ENCODE measurements at regions not wholly inside any gene's neighbourhood (a gene's known extent, or its start where the extent isn't known, plus 50 kb on each side); places are given as distances from the start of the nearest gene placed in this dataset.

DNA sequence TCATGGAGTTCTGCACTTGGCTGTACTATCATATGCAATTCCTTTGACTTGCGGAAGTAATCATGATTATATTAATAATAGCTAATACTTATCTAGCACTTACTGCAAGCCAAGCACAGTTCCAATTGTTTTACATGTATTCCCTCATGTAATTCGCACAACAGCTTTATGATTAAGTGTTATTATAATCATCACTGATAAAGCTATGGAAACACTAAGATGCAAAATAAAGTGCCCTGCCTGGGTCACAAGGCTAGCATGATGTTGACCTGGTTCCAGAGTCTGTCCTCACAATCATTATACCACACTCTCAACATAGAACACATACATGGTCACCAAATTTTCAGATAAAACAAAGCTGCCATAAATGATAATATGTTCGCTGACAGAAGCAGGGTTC is 234.6 kb downstream of the FMR1NB start:
- no peak overlapping the region for H3K4me2 ChIP-seq
- H3K9me3 ChIP-seq, result no peaks in the 10 kb centered on the region
- CTCF ChIA-PET, result no interaction called here
- H3K4me1 ChIP-seq, result no peaks in the 10 kb centered on the region
- H3K4me3 ChIP-seq, result no peak overlapping the region
- DNase-seq (ENCODE audit: low read depth in 1 of 2, low spot score in 1 of 2), result no peak
- TF ChIP-seq CHD4 (IDR thresholded peaks at IDR 0.05; ENCODE audit: borderline replicate concordance) (no peak), CEBPB (IDR thresholded peaks at IDR 0.05) (no peak), RAD21 (conservative IDR thresholded peaks at IDR 0.05 in 1 of 2, IDR thresholded peaks at IDR 0.05 in 1 of 2) (no peak), FOXS1 (CRISPR knock-in tag; IDR thresholded peaks at IDR 0.05) (no peak)
- 12% methylated on average over 3 of the region's 3 CpGs for WGBS (ENCODE audit: missing lambda C conversion rate)
- no peak for FAIRE-seq
- POLR2A ChIA-PET, result no interaction called here
- ATAC-seq, result no peak
- H3K27ac ChIP-seq, result no peak overlapping the region

DNA sequence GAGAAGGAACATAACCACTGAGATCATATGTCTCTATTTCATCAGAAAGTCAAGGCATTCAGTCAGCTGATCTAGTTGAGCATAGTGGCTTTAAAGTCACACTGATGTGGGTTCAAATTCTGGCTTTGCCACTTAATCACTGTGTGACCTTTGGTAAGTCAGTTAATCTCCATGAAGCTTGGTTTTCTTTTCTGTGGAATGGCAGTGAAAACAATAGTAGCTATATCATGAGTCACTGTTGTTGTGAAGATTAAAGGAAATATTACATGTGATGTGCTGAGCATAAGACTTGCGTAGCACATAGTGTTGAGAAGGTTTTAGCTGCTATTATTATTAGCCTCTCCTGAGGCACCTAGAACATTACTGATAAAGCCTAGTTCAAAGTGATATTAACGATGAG is 242.2 kb downstream of the FMR1NB start:
- no peak overlapping the region for H3K4me2 ChIP-seq
- no peak overlapping the region for H3K27ac ChIP-seq
- H3K9me3 ChIP-seq, result no peaks in the 10 kb centered on the region
- DNase-seq (ENCODE audit: low read depth in 1 of 2, low spot score in 1 of 2), result no peak
- no peak overlapping the region for H3K4me3 ChIP-seq
- WGBS (ENCODE audit: missing lambda C conversion rate), result 6% methylated on average over 2 of the region's 2 CpGs
- peak; percentile 77 for FAIRE-seq
- POLR2A ChIA-PET, result no interaction called here
- H3K4me1 ChIP-seq, result no peaks in the 10 kb centered on the region
- CTCF ChIA-PET, result no interaction called here
- ATAC-seq, result no peak
- TF ChIP-seq SMC3 (IDR thresholded peaks at IDR 0.05) (no peak), GATA3 (IDR thresholded peaks at IDR 0.05; ENCODE audit: borderline replicate concordance) (no peak), ZNF302 (CRISPR knock-in tag; IDR thresholded peaks at IDR 0.05) (no peak), CEBPB (IDR thresholded peaks at IDR 0.05) (no peak), CBX2 (IDR thresholded peaks at IDR 0.05; ENCODE audit: borderline replicate concordance, low read depth) (no peak), HEYL (CRISPR knock-in tag; IDR thresholded peaks at IDR 0.05) (no peak), RFX5 (IDR thresholded peaks at IDR 0.05) (no peak), RAD21 (conservative IDR thresholded peaks at IDR 0.05 in 1 of 2, IDR thresholded peaks at IDR 0.05 in 1 of 2) (no peak), RCOR1 (IDR thresholded peaks at IDR 0.05; ENCODE audit: low read depth, low read length) (no peak)
- TF ChIP-seq, protein P1, sequence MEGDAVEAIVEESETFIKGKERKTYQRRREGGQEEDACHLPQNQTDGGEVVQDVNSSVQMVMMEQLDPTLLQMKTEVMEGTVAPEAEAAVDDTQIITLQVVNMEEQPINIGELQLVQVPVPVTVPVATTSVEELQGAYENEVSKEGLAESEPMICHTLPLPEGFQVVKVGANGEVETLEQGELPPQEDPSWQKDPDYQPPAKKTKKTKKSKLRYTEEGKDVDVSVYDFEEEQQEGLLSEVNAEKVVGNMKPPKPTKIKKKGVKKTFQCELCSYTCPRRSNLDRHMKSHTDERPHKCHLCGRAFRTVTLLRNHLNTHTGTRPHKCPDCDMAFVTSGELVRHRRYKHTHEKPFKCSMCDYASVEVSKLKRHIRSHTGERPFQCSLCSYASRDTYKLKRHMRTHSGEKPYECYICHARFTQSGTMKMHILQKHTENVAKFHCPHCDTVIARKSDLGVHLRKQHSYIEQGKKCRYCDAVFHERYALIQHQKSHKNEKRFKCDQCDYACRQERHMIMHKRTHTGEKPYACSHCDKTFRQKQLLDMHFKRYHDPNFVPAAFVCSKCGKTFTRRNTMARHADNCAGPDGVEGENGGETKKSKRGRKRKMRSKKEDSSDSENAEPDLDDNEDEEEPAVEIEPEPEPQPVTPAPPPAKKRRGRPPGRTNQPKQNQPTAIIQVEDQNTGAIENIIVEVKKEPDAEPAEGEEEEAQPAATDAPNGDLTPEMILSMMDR (IDR thresholded peaks at IDR 0.05), result no peak
- TF ChIP-seq, protein P2, sequence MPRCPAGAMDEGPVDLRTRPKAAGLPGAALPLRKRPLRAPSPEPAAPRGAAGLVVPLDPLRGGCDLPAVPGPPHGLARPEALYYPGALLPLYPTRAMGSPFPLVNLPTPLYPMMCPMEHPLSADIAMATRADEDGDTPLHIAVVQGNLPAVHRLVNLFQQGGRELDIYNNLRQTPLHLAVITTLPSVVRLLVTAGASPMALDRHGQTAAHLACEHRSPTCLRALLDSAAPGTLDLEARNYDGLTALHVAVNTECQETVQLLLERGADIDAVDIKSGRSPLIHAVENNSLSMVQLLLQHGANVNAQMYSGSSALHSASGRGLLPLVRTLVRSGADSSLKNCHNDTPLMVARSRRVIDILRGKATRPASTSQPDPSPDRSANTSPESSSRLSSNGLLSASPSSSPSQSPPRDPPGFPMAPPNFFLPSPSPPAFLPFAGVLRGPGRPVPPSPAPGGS (IDR thresholded peaks at IDR 0.05), result no peak

DNA sequence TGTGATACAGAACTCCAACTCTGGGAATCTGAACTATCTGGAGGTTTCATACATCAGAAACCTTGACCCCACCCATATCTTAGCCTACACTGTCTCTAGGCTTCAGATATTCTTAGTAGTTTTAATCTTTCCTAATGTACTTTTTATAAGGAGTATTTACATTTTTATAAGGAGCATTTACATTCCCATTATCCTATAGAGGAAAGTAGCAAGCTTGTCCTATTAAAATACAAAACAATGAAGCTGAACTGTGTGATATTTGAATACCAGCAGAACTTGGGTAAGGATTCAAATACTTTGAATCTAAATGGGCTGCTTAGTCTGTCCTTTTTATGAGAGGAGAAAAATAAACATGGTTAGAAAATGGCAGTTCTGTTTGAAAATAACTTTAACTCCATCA is 247.4 kb downstream of the FMR1NB start:
- ATAC-seq, result no peak
- Histone ChIP-seq H3K27ac (no peak overlapping the region), H3K4me3 (no peak overlapping the region), H3K9me3 (no peaks in the 10 kb centered on the region), H3K4me2 (no peak overlapping the region), H3K4me1 (no peaks in the 10 kb centered on the region)
- no peak for DNase-seq (ENCODE audit: low read depth in 1 of 2, low spot score in 1 of 2)
- no peak for FAIRE-seq
- TF ChIP-seq HDAC2 (IDR thresholded peaks at IDR 0.05), result no peak
- TF ChIP-seq, protein P3, sequence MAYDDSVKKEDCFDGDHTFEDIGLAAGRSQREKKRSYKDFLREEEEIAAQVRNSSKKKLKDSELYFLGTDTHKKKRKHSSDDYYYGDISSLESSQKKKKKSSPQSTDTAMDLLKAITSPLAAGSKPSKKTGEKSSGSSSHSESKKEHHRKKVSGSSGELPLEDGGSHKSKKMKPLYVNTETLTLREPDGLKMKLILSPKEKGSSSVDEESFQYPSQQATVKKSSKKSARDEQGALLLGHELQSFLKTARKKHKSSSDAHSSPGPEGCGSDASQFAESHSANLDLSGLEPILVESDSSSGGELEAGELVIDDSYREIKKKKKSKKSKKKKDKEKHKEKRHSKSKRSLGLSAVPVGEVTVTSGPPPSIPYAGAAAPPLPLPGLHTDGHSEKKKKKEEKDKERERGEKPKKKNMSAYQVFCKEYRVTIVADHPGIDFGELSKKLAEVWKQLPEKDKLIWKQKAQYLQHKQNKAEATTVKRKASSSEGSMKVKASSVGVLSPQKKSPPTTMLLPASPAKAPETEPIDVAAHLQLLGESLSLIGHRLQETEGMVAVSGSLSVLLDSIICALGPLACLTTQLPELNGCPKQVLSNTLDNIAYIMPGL (CRISPR knock-in tag; IDR thresholded peaks at IDR 0.05; ENCODE audit: borderline replicate concordance), result no peak
- TF ChIP-seq, protein P4, sequence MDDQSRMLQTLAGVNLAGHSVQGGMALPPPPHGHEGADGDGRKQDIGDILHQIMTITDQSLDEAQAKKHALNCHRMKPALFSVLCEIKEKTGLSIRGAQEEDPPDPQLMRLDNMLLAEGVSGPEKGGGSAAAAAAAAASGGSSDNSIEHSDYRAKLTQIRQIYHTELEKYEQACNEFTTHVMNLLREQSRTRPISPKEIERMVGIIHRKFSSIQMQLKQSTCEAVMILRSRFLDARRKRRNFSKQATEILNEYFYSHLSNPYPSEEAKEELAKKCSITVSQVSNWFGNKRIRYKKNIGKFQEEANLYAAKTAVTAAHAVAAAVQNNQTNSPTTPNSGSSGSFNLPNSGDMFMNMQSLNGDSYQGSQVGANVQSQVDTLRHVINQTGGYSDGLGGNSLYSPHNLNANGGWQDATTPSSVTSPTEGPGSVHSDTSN (IDR thresholded peaks at IDR 0.05), result no peak
- no peak for TF ChIP-seq HOXA7 (CRISPR knock-in tag; IDR thresholded peaks at IDR 0.05)
- no peak for TF ChIP-seq NFE2L2 (conservative IDR thresholded peaks at IDR 0.05; ENCODE audit: low read length)
- TF ChIP-seq RNF2 (IDR thresholded peaks at IDR 0.05; ENCODE audit: borderline replicate concordance, low read depth), result no peak
- TF ChIP-seq EHMT2 (IDR thresholded peaks at IDR 0.05; ENCODE audit: low read depth), result no peak
- ChIA-PET CTCF (no interaction called here), POLR2A (no interaction called here)
